ENCODE measurements at regions not wholly inside any gene's neighbourhood (a gene's known extent, or its start where the extent isn't known, plus 50 kb on each side); places are given as distances from the start of the nearest gene placed in this dataset.

- no peak for DNase-seq (ENCODE audit: low read depth in 2 of 2)
- Histone ChIP-seq H2AFZ (ENCODE audit: low read length) (no peak overlapping the region), H3K79me2 (ENCODE audit: control insufficient read depth, insufficient read depth, low read length) (no peaks in the 10 kb centered on the region), H3K9ac (ENCODE audit: insufficient read depth, low read length) (no peak overlapping the region), H3K36me3 (ENCODE audit: control insufficient read depth, insufficient read depth, low read length) (no peaks in the 10 kb centered on the region), H3K27me3 (ENCODE audit: control insufficient read depth, insufficient read depth, low read length) (no peaks in the 10 kb centered on the region), H3K4me1 (ENCODE audit: control insufficient read depth, extremely low read depth, insufficient read depth, low read length) (no peaks in the 10 kb centered on the region), H3K4me2 (ENCODE audit: extremely low read depth, insufficient read depth, low read length) (no peak overlapping the region), H3K9me3 (ENCODE audit: control insufficient read depth, insufficient read depth, low read depth, low read length) (no peaks in the 10 kb centered on the region), H4K20me1 (ENCODE audit: control insufficient read depth, extremely low read depth, insufficient read depth, low read length) (no peaks in the 10 kb centered on the region), H3K27ac (ENCODE audit: insufficient read depth, low read length) (no peak overlapping the region), H3K4me3 (replicated peaks in 1 of 4; ENCODE audit: control extremely low read depth in 1 of 4, insufficient read depth in 1 of 4, low read depth in 3 of 4, low read length in 4 of 4) (no peak overlapping the region)
- TF ChIP-seq CTCF (conservative IDR thresholded peaks at IDR 0.05 in 1 of 2, IDR thresholded peaks at IDR 0.05 in 1 of 2; ENCODE audit: low read depth in 1 of 2, low read length in 2 of 2) = no peak
- TF ChIP-seq EZH2 (IDR thresholded peaks at IDR 0.05; ENCODE audit: low read length, missing control alignments) = no peak
Observed at GRCh38 chr2:3065928-3066327, 311.7 kb downstream of the EIPR1 start.

- Histone ChIP-seq H3K27me3 (ENCODE audit: control insufficient read depth, insufficient read depth, low read length) (no peaks in the 10 kb centered on the region), H4K20me1 (ENCODE audit: control insufficient read depth, extremely low read depth, insufficient read depth, low read length) (no peaks in the 10 kb centered on the region), H3K4me3 (replicated peaks in 1 of 4; ENCODE audit: control extremely low read depth in 1 of 4, insufficient read depth in 1 of 4, low read depth in 3 of 4, low read length in 4 of 4) (no peak overlapping the region), H2AFZ (ENCODE audit: low read length) (no peak overlapping the region), H3K4me2 (ENCODE audit: extremely low read depth, insufficient read depth, low read length) (no peak overlapping the region), H3K79me2 (ENCODE audit: control insufficient read depth, insufficient read depth, low read length) (no peaks in the 10 kb centered on the region), H3K27ac (ENCODE audit: insufficient read depth, low read length) (no peak overlapping the region), H3K4me1 (ENCODE audit: control insufficient read depth, extremely low read depth, insufficient read depth, low read length) (no peaks in the 10 kb centered on the region), H3K36me3 (ENCODE audit: control insufficient read depth, insufficient read depth, low read length) (no peaks in the 10 kb centered on the region), H3K9ac (ENCODE audit: insufficient read depth, low read length) (no peak overlapping the region), H3K9me3 (ENCODE audit: control insufficient read depth, insufficient read depth, low read depth, low read length) (no peaks in the 10 kb centered on the region)
- TF ChIP-seq CTCF (conservative IDR thresholded peaks at IDR 0.05 in 1 of 2, IDR thresholded peaks at IDR 0.05 in 1 of 2; ENCODE audit: low read depth in 1 of 2, low read length in 2 of 2) = no peak
- TF ChIP-seq EZH2 (IDR thresholded peaks at IDR 0.05; ENCODE audit: low read length, missing control alignments) = no peak
- DNase-seq (ENCODE audit: low read depth in 2 of 2) = no peak
Observed at GRCh38 chr2:3062476-3063260, 314.9 kb downstream of the EIPR1 start.

DNA sequence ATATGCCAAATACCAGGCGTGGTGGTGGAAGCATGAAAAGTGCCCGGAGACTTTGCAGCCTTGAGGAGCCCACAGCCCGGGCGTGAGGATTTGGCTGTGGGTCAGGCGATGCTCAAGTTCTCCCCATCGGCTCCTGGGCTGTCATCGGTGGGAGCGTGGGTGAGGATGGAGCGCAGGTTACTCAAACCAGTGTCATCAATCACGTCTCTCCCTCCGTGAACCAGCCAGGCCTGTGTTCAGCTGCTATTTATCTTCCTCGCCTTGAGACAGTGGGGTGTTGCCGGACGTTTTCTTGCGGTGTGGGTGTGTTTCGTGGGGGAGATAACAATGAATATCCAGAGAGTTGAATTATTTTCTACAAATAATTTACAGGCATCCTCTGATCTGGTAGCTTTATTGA is 317.6 kb downstream of the EIPR1 start:
- Histone ChIP-seq H2AFZ (ENCODE audit: low read length) (no peak overlapping the region), H3K27ac (ENCODE audit: insufficient read depth, low read length) (no peak overlapping the region), H3K4me2 (ENCODE audit: extremely low read depth, insufficient read depth, low read length) (no peak overlapping the region), H3K9ac (ENCODE audit: insufficient read depth, low read length) (no peak overlapping the region), H3K9me3 (ENCODE audit: control insufficient read depth, insufficient read depth, low read depth, low read length) (no peaks in the 10 kb centered on the region), H3K79me2 (ENCODE audit: control insufficient read depth, insufficient read depth, low read length) (no peaks in the 10 kb centered on the region), H3K4me3 (replicated peaks in 1 of 4; ENCODE audit: control extremely low read depth in 1 of 4, insufficient read depth in 1 of 4, low read depth in 3 of 4, low read length in 4 of 4) (no peak overlapping the region), H3K36me3 (ENCODE audit: control insufficient read depth, insufficient read depth, low read length) (no peaks in the 10 kb centered on the region), H3K4me1 (ENCODE audit: control insufficient read depth, extremely low read depth, insufficient read depth, low read length) (no peaks in the 10 kb centered on the region), H3K27me3 (ENCODE audit: control insufficient read depth, insufficient read depth, low read length) (no peaks in the 10 kb centered on the region), H4K20me1 (ENCODE audit: control insufficient read depth, extremely low read depth, insufficient read depth, low read length) (no peaks in the 10 kb centered on the region)
- TF ChIP-seq CTCF (conservative IDR thresholded peaks at IDR 0.05 in 1 of 2, IDR thresholded peaks at IDR 0.05 in 1 of 2; ENCODE audit: low read depth in 1 of 2, low read length in 2 of 2) = no peak
- no peak for TF ChIP-seq EZH2 (IDR thresholded peaks at IDR 0.05; ENCODE audit: low read length, missing control alignments)
- no peak for DNase-seq (ENCODE audit: low read depth in 2 of 2)

Measured in fibroblast of lung (primary cell).